ENCODE measurements at regions not wholly inside any gene's neighbourhood (a gene's known extent, or its start where the extent isn't known, plus 50 kb on each side); places are given as distances from the start of the nearest gene placed in this dataset.
"Not testable (repeated sequence)": the region's sequence is repeated elsewhere in the genome, so short reads cannot be mapped to it uniquely, and the experiment has no call there.

DNA sequence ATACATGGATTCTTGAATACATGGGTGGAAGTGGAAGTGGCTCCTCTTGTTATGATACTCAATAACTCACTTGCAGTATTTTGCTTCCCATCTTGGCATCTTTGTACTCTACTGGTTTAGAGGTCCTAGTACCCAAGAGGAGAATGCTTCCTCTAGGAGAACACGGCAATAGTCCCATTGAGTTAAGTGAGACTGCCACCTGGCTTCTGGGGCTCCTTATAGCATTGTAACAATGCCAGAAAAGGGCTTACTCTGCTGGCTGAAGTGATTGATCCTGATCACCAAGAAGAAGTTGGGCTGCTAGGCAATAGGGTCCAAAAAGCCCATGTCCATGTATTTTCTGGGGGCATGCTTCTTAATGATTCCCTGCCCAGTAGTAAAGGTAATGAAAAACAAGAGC is 627.6 kb upstream of the SGCD start:
- DNase-seq (ENCODE audit: low read depth, low spot score) = no peak

GRCh38 chr5:155700333-155700732 is 626.6 kb upstream of the SGCD start:
- no peak for DNase-seq (ENCODE audit: low read depth, low spot score)

GRCh38 chr5:155711882-155712281 is 615.1 kb upstream of the SGCD start:
- DNase-seq (ENCODE audit: low read depth, low spot score) = no peak

- not testable (repeated sequence) for DNase-seq (ENCODE audit: low read depth, low spot score)
Observed at GRCh38 chr5:155714435-155714834, 612.5 kb upstream of the SGCD start.

GRCh38 chr5:155726267-155726666 is 600.7 kb upstream of the SGCD start:
- peak; percentile 62 for DNase-seq (ENCODE audit: low read depth, low spot score)

- peak; percentile 15 for DNase-seq (ENCODE audit: low read depth, low spot score)
Observed at GRCh38 chr5:155727512-155728145, 599.3 kb upstream of the SGCD start.

- peak; percentile 80 for DNase-seq (ENCODE audit: low read depth, low spot score)
Observed at GRCh38 chr5:155728146-155728856, 598.7 kb upstream of the SGCD start.

- DNase-seq (ENCODE audit: low read depth, low spot score) = peak; percentile 14
Observed at GRCh38 chr5:155728857-155729683, 597.9 kb upstream of the SGCD start.

- DNase-seq (ENCODE audit: low read depth, low spot score) = peak; percentile 34
Observed at GRCh38 chr5:155729684-155730059, 597.3 kb upstream of the SGCD start.

- DNase-seq (ENCODE audit: low read depth, low spot score) = no peak
Observed at GRCh38 chr5:155732587-155733376, 594.2 kb upstream of the SGCD start.

- DNase-seq (ENCODE audit: low read depth, low spot score) = no peak
Observed at GRCh38 chr5:155733935-155734334, 593.0 kb upstream of the SGCD start.

GRCh38 chr5:155735388-155735787 is 591.6 kb upstream of the SGCD start:
- DNase-seq (ENCODE audit: low read depth, low spot score) = peak; percentile 30

DNA sequence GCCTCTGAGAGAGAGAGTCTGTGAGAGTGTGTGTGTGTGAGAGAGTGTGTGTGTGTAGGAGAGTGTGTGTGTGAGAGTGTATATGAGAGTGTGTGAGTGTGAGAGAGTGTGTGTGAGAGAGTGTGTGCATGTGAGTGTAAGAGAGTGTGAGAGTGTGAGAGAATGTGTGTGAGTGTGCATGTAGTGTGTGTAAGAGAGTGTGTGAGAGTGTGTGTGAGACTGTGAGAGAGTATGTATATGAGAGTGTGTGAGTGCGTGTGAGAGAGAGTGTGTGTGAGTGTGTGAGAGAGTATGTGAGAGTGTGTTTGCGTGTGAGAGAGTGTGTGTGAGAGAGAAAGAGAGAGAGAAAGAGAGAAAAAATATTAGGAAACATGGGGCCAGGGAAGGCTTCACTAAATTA is 588.3 kb upstream of the SGCD start:
- DNase-seq (ENCODE audit: low read depth, low spot score) = no peak

GRCh38 chr5:155746367-155747038 is 580.5 kb upstream of the SGCD start:
- DNase-seq (ENCODE audit: low read depth, low spot score) = no peak

DNA sequence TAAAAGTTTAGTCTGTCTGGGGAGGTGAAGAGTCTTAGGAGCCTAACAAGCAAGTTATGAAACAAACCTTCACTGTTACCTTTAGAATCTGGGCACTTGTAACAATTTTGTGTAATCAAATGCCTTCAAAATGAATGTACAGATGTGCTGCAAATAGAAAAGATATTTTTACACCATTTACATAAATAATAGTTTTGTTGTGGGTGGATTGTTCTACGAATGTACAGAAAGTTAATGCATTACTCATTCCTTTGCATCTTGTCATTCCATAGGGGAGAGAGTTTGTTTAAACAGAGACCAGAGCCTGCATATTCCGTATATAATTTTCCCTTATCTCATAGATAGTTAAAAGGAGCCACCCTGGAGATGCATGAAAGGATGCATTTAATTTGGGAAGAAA is 576.9 kb upstream of the SGCD start:
- no peak for DNase-seq (ENCODE audit: low read depth, low spot score)

DNA sequence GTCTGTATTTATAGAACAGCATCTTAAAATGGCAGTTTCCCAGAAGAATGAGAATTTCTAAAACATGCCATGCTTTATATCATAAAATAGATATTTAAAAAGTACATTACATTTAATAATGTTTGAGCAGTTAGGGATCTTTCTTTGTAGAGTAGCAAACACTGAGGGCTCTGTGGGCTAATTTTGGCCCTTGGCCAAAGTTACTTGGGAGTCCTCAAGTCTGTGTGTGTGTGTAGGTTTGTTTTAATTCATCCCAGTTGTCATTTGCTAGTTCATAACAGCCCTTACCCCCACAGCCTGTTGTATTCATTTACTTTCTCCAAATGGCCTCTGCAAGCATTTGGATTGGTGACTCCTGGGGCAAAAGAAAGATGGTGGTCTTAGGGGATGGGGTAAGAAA is 576.4 kb upstream of the SGCD start:
- DNase-seq (ENCODE audit: low read depth, low spot score) = no peak

- DNase-seq (ENCODE audit: low read depth, low spot score) = no peak
Observed at GRCh38 chr5:155753943-155754581, 572.9 kb upstream of the SGCD start.

DNA sequence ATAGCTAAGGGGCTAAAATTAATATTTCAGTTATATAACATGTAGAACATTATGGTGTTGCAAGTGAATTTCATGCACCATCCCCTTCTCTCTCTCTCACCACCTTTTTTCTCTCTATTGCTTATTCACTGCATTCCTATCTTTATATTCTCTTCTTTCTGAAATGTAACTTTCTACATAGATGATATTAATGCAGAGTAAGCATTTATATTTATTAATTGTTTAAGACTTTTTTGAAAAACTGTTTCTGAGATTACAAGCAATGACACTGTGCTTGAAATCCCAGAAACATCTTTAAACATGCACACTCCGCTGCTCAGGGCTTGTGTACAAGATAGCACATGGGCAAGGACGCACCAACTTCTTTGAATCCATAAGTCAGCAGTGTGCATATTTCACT is 567.7 kb upstream of the SGCD start:
- no peak for DNase-seq (ENCODE audit: low read depth, low spot score)

DNA sequence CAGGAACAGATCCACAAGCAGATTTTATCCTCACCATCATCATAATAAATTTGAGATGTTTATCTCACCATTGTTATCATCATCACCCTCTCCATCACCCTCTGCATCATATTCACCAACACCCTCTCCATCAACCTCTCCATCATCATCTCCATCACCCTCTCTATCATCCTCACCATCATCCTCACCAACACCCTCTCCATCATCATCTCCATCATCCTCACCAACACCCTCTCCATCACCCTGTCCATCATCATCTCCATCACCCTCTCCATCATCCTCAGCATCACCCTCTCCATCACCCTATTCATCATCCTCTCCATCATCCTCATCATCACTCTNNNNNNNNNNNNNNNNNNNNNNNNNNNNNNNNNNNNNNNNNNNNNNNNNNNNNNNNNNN is 567.0 kb upstream of the SGCD start:
- no peak for DNase-seq (ENCODE audit: low read depth, low spot score)

GRCh38 chr5:155761502-155761901 is 565.5 kb upstream of the SGCD start:
- no peak for DNase-seq (ENCODE audit: low read depth, low spot score)

GRCh38 chr5:155765715-155766114 is 561.2 kb upstream of the SGCD start:
- DNase-seq (ENCODE audit: low read depth, low spot score) = no peak
